Epithelial cell of proximal tubule (primary cell): ENCODE measurements at regions not wholly inside any gene's neighbourhood (a gene's known extent, or its start where the extent isn't known, plus 50 kb on each side); places are given as distances from the start of the nearest gene placed in this dataset.

Experiments
- DNase-seq: peaks from one replicate; pipeline ENCODE4 v3.0.0-alpha.2; 2011; ENCODE audit warnings: low read depth
- H3K4me3 ChIP-seq: 2 replicates; pipeline ENCODE4 v1.5.1; 2011; ENCODE audit warnings: low read depth, mild to moderate bottlenecking, low read length
- TF ChIP-seq, protein P1 (sequence below): conservative IDR thresholded peaks from 2 replicates; pipeline ENCODE4 v1.5.1; 2012; ENCODE audit warnings: low read depth, mild to moderate bottlenecking, low read length

- DNase-seq: peak; percentile 71
- no peak overlapping the region for H3K4me3 ChIP-seq
- TF ChIP-seq, protein P1, sequence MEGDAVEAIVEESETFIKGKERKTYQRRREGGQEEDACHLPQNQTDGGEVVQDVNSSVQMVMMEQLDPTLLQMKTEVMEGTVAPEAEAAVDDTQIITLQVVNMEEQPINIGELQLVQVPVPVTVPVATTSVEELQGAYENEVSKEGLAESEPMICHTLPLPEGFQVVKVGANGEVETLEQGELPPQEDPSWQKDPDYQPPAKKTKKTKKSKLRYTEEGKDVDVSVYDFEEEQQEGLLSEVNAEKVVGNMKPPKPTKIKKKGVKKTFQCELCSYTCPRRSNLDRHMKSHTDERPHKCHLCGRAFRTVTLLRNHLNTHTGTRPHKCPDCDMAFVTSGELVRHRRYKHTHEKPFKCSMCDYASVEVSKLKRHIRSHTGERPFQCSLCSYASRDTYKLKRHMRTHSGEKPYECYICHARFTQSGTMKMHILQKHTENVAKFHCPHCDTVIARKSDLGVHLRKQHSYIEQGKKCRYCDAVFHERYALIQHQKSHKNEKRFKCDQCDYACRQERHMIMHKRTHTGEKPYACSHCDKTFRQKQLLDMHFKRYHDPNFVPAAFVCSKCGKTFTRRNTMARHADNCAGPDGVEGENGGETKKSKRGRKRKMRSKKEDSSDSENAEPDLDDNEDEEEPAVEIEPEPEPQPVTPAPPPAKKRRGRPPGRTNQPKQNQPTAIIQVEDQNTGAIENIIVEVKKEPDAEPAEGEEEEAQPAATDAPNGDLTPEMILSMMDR: peak; percentile 95
Measured at GRCh38 chr11:119474682-119475596, 52.0 kb upstream of the THY1 start.

DNA sequence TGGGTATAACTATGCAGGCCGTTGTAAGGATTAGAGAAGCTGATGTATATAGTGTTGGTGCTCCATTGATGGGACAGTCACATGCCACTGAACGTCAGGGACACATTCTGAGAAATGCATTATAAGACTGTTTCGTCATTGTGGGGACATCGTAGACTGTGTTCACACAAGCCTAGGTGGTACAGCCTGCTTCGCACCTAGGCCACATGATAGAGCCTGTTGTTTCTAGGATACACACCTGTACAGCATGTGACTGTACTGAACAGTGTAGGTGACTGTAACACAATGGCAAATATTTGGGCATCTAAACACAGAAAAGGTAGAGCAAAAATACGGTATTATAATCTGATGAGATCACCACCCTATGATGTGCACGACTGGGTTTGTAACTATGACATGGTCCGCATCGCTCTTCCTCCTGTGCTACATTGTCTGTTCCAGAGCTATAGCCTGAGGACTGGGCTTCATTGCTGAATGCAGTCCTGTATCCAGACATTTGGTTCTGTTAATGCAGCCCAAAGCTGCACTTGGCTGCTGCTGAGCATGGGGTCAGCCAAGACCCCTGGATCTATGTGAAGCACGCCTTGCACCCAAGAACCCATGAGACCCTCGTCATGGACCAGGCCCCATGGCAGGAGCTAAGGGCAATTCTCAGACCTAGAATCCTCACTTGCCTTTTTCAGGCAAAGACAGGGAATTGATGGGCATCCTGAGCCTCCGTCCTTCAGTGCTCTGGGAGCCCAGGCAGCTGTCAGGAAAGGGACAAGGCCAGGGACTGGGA, 51.1 kb upstream of the THY1 start:
- no peak overlapping the region for H3K4me3 ChIP-seq
- TF ChIP-seq, protein P1: no peak
- no peak for DNase-seq

DNA sequence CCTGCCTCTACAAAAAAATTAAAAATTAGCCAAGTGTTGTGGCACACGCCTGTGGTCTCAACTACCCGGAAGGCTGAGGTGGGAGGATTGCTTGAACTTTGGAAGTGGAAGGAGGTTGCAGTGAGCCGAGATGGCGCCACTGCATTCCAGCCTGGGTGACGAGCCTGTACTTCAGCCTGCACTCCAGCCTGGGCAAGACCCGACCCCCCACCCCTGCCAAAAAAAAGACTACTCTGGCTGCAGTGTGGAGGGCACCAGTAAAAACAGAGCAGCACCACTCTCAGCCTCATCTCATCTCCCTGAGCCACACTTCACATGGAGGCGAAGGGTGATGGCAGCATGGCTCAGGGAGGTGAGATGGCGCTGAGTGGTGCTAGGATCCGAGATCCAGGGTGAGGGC, 50.3 kb upstream of the THY1 start:
- H3K4me3 ChIP-seq: no peak overlapping the region
- DNase-seq: no peak
- TF ChIP-seq, protein P1: no peak

DNA sequence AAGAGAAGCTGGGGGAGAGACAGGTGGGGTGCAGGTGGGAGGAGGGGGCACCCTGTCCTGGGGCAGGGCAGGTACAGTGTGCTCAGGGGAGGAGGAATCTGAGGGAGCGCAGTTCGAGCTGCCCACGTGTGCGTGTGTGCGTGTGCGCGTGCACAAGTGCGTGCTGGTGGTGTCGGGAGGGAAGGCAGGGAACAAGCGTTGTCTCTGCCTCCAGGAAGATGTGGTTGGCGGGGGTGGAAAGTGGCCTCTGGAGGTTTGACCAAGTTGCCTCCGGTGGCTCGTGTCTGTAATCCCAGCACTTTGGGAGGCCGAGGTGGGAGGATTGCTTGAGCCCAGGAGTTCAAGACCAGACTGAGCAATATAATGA, 49.9 kb upstream of the THY1 start:
- TF ChIP-seq, protein P1: no peak
- no peak overlapping the region for H3K4me3 ChIP-seq
- DNase-seq: no peak
